HG02571 (cell line): ENCODE measurements at regions not wholly inside any gene's neighbourhood (a gene's known extent, or its start where the extent isn't known, plus 50 kb on each side); places are given as distances from the start of the nearest gene placed in this dataset.
"Not testable (repeated sequence)": the region's sequence is repeated elsewhere in the genome, so short reads cannot be mapped to it uniquely, and the experiment has no call there.

Experiments
- ATAC-seq: cut with Tn5 transposase; IDR thresholded peaks from one replicate; pipeline ENCODE4 v1.9.1; 2021; ENCODE audit warnings: mild to moderate bottlenecking, moderate library complexity; ENCODE audit not compliant: unreplicated experiment

DNA sequence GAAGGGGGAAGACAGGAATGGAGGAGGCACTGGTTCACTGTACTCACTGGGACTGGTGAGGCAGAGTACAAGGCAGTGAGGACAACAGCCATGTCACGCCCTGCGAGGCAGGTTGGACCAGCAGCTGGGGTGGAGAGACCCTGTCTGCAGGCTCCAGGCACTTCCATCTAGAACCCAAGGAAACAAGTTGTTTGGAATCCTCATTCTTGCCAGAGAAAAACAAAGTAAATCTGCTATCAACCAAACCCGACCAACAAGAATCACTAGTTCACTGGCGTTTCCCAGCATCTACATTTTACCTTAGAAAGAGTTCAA is 98.5 kb upstream of the CDYL start:
- ATAC-seq = no peak

DNA sequence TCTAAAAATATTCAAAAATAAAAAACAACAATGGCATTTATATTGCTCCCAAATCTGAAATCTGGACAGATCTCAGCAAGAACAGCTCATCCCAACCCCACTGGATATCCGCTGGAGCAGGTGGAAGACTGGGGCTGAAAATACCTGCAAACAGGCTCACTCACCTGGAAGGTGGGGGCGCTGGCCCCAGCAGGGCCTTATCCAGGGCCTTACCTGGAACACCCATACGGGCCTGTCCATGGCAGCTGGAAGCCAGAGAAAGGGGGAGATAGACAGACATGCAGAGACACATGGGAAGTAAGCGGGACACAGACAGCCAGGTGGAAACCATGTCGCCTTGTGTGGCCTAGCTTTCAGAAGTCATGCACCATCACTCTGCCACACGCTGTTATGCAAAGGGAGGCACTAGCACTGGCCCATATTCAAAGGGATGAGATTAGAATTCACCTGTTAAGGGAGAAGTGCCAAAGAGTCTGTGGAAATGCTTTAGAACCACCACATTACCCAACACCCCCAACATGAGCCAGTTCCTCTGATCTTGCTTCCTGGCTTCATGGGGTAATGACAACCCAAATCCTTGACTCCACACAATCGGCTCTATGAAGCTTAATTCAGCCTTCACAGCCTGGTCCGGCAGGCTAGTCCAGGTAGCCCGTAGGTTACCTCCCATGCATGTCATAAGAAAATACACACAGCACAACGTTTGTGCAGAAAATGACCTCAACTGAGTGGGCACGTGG is 99.0 kb upstream of the CDYL start:
- ATAC-seq = no peak

DNA sequence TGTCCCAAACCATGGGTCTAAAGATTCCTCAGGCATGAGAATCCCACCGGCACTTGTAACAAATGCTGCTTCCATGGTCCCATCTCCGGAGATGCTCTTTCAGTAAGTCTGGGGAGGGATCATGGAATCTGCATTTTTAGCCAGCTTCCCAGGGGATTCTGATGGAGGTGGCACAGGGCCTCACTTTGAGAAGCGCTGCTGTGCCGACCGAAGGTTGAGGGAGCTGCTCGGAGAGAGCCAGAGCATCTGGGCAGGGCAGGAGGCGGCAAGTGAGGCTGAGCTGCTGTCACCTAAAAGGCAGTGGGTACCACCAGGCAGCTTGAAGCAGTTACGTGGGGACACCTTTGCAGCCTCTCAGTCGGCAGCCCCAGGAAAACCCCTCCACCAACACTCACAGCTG is 100.2 kb upstream of the CDYL start:
- ATAC-seq = no peak

DNA sequence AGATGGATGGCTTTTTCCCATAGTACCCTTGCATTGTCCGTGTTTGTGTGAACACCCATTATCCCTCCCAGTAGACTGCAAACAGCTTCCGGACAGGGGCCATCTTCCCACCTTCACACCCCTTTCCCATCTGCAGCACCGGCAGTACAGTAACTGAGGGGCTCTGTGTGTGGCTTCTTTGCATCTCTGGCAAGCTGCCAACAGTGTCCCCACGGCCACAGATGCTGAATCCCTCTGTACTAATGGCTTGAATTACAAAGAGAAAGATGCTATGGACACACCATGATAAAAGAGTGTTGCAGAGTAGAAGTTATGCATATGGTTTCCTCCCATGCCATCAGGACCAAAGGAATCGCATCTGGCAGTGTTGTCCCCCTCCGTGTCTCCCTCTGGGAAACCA is 101.1 kb upstream of the CDYL start:
- no peak for ATAC-seq

DNA sequence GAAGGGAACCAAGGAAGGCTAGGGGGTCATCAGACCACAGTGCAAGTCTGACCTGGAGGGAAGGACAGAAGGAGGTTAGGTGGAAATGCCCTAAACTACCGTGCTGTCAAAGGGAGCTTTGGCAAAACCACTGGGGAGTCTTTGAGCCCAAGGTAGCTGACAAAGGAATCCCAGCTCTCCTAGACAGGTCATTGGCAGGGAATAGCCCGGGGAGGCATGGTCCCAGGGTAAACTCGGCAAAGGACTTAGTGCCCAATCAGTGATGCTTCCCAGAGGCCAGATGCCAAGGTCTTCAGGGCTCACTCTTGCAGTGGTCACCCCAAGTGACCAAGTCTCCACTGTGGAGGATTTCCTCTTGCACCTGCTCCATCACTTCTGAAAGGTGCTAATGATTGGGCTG is 102.3 kb upstream of the CDYL start:
- no peak for ATAC-seq

DNA sequence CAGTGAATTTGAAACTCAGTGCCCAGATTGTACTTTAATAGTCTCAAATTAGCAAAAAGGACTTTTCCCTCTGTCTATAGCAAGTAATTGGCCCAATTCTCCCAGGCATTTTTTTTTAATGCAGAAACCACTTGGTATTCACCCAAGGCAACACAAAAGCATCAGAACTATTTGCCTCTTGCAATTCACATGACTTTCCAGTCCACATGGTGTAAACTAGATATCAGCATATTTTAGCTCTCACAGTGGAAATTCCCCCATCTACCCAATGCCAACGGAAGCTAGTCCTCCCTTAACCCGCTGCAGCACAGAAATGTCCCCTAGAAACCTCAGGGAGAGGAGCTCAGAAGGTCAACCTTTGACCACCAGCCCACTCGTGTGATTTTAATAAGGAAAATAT is 103.4 kb upstream of the CDYL start:
- ATAC-seq = no peak

DNA sequence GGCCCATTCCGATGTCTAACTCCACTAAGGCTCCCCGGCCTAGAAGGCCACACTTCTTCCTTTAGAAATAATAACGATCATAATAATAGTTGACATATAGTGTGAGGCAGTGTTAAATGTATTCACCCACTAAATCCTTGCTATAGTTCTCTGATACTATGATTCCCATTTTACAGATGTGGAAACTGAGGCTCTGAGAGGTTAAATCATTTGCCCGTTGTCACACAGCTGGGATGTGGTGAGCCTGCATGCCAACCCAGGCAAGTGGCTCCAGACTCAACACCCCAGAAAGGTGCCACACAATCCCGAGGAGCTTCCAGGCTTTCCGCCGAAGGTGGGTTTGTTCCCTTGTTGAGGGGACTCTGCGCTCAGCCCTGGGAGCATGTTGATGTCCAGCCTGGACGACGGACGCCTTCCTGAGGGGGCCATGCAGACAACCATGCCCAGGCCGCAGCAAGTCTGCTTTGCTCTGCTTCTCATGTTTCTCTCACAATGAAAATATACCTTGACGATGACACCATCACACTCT is 104.6 kb upstream of the CDYL start:
- no peak for ATAC-seq

DNA sequence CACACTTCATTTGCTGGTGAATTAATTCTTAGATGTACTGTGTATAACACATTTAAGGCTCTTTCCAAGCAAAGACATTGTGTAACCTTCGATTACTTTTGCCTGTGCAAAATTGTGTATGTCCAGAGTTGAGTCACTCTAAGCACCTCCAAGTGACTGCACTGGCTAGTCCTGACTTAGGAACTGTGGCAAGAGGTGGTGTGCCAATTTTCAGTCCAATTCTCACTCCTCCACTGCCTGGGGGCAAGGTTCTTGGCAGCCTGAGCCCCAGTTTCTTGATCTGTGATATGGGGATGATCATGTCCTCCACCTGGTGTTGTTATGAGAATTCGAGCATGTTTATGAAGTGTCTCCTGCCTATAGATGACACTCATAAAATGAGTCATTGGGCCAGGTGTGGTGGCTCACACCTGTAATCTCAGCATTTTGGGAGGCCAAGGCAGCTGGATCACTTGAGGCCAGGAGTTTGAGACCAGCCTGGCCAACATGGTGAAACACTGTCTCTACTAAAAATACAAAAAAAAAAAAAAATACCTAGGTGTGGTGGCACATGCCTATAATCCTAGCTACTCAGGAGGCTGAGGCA is 105.3 kb upstream of the CDYL start:
- no peak for ATAC-seq

DNA sequence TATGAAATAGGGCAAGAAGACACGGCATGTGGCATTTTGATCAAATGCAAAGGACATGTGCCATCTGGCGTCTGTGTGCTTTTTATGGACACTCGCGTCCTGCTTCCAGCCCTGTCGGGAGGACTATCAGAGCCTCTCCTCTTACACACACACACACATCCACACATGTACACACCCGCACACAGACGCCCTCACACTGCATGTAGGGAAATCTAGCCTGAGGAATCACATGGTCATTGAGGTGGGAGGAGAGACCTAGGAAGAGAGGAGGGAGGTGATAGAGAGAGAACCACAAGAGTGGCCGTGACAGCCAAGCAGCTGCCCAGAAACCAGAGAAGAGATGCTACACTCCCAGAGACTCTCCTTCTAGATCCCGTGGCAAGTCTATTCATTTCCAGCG is 105.9 kb upstream of the CDYL start:
- ATAC-seq = no peak

DNA sequence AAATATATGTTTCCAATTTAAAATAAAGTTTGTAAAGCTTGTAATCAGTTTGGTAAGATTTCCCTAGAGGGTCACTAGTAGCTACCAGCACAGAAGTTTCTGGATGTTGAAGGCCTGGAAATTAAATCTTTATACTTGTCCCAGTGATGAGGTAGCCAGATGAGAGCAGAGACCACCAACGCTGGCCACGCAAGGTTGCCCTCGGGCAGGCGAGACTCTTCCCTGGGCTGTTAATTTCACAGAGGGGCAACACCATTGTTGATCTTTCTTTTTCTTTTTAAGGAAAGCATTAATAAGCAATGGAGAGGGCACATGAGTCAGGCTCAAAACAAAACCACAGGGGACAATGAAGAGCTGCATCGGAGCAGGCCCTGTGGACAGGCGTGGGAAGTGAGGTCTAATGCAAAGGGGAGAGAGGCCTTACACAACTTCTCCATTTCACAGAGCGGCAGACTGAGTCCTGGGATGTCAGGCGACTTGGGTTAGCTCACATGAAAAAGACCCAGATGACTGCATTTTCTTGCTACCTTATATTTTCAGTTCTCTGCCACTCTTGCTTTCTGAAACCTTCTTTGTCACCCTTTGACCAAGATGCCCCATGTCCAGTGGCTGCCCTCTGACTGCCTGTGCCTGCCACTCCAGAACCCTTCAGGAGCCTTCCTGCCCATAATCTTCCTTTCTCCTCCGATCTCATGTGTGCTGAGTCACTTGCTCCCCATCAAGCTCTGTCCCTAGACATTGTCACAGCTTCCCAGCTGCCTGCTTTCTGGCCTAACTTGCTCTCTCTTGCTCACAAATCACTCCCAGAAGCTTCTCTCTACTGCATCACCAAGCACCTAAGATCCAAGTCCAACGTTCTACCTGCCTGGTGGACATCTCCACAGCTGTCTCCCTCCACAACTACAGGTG is 107.7 kb upstream of the CDYL start:
- no peak for ATAC-seq

DNA sequence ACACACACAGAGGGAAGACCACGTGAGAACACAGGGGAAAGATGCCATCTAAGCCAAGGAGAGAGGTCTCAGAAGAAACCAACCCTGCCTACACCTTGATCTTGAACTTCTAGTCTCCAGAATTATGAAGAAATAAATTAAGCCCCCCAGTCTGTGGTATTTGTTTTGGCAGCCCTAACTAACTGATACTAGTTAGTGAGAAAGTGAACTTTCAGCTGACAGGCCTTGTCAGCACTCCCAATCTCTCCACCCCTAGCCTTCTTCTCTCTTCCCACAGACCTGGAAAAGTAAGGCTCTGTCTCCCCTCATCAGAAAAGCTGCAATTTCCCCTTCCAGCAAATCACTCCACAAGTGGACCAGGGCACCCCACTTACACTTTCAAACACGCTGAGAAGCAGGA is 108.6 kb upstream of the CDYL start:
- ATAC-seq = no peak

DNA sequence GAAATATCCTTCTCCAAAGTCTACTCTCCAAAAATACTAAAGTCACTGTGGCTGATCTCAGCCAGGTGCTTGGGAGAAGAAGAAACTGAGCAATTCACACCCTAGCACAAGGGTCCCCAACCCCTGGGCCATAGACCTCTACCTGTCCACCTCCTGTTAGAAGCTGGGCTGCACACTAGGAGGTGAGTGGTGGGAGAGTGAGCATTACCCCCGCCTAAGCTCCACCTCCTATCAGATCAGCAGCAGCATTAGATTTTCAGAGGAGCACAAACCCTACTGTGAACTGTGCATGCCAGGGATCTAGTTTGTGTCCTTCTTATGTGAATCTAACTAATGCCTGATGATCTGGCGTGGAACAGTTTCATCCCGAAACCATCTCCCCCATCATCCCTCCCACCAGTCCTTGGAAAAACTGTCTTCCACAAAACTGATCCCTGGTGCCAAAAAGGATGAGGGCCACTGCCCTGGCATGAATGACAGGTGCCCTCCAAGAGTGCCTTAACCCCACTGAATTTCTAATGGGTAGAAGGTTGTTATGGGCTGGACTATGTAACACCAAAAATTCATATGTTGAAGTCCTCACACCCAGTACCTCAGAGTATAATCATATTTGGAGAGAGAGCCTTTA is 109.2 kb upstream of the CDYL start:
- no peak for ATAC-seq

DNA sequence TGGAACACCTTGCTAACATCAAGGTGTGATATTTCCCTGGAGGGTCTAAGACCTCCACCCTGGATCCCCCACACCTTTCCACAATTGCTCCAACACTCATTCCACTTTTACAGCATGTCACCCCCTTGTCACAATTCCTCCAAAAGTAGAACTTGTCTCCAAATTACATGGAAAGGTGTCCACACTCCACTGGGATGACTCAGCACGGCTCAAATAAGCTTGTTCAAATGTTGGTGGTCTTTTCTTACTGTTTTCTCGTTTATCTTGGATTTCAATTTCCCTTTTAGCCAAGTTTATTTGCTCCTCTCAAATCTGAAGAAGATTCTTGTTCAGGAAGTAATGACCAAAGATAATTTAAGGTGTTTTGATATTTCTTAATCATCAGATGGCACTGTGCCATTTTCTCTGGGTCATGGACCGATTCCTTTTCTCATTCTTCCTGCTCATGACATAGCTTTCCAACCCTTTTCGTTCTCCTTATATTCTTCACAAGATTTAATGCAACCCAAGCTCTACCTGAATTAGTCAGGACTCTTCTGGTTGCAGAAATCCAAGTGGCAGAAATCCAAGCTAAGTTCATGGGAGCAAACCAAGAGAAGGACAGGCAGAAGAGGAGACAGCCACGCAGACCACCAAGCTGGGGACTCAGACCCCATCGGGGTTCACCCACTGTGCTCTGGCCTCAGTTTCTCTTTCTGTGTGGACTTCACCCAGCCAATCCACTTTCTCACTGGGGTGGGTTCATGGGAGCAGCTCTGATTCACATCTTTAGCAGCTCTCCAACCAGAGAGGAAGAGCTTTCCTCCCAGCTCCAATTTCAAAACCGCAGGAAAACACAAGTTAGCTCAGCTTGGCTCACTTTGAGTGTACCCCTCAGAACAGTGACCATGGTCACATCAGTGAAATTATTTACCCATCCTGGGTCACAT is 110.5 kb upstream of the CDYL start:
- no peak for ATAC-seq

DNA sequence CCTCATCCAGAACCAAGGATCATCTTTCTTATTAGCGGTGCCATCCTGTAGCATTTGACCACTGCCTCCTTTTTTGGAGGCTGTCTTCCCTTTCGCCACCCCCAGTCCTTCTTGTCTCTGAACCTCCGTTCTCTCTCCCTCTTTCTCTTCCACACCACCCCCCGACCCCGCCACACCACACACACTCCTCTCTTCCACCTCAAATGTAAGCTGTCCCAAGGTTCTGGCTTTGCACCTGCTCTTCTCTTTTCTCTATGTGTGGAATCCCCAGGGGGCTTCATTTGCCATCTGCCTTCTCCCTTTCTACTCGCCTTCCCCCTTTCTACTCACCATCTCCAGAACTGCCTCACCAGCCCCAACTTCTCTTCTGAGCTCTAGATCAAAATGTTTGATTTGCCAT is 111.3 kb upstream of the CDYL start:
- no peak for ATAC-seq

DNA sequence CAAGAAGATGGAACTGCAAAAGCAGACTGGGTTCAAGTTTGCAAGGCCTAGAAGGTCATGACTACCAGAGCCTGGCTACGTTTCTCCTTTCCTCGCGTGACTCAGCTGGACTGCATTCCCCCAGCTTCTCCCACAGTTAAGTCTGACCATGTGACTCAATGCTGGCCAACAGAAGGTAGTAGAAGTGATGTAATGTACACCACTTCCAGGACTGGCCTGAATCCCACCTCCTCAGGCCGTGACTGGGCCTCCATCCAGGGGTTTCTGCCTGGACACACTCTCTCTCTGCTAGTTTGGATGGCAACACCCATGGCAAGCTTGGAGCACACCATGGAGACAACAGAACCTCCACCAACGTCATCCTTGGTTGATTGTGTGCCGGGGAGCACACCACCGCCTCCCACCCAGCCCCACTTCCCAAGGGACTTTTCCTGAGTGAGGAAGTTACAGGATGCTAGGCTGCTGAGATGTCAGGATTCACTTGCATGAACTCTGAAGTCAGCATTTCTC is 112.0 kb upstream of the CDYL start:
- no peak for ATAC-seq

DNA sequence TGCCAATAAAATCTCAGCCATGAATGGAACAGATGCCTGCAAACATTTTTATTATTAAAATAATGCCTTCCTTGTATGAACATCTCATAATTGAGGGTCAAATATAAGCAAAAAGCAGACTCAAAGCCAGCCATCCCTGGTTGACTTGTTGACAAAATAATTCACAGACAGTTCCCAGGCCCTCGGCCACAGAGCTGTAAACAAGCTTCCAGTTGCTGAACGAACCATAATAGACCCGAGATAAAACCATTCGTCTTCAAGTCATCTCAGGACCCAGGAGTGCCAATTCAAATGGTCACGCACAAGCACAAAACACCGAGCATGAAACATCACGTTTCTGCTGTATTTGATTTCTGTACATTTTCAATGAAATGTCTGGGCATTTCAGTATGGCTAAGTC is 113.3 kb upstream of the CDYL start:
- ATAC-seq = no peak

DNA sequence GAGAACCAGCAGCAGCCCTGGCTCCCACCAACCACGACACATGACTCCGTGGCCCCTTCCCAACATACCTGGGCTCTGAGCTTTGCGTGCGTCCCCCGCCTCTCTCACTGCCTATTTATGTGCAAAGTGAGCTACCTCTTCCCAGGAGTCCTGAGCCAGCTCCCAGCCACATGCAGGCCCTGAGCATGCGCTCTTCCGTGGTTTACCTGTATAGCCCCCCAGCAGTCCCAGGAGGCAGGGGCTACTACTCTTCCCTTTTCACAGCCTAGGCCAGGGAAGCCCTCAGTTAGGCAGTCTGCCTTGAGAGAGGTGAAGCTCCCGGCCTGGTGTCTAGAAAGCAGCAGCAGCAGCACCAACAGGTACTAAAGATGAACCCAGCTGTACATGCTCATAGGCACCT is 114.8 kb upstream of the CDYL start:
- ATAC-seq = no peak

DNA sequence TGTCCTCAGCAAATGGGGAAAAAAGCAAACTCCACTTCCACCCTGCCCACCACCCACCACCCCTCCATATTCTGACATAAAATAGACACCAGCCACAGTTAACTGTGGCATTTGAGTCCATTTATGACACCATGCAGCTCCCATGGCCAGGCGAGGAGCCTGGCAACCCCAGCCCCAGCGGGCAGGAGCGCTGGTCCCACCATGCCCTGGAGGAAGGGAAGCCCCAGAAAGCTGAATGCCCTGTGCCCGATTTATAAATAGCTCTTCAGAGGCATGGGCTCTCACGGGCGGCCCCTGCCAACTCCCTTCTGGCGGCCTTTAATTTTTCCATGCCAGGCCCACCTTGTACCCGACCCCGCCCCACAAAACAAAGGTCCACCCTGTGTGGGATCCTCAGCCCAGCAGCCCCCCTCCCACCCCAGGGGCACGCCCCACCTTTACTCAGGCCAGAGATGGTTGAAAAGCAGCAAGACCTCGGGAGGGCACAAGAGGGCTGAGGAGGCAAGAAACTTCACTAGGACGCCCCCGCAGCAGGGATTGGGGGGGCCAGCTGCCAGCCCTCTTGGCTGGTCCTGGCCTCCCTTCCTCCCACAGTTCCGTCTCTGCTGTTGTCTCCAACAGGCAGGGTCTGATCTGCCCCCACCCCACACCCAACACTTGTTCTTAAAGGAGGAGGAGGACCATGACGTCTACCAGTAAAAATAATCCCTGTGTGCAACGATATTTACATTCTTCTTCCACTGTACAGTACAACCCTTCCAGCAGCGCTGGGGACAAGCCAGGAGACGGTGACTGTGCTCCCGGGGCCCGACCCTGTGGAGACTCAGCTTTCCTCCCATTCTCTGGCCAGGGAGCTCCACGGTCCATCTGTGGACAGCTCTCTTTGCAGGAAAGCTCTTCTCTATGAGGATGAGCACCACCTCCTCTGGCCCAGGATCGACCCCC is 115.6 kb upstream of the CDYL start:
- no peak for ATAC-seq

DNA sequence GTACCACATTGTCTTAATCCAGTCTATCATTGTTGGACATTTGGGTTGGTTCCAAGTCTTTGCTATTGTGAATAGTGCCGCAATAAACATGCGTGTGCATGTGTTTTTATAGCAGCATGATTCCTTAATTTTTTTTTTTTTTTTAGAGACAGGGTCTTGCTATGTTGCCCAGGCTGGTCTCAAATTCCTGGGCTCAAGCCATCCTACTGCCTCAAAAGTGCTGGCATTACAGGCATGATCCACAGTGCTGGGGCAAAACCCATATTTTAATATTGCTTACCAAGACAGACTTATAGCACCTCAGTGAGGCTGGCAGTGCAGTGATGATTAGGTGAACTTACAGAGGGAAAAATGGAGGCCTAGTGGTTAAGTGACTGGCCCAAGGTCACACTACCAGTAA is 116.5 kb upstream of the CDYL start:
- ATAC-seq = not testable (repeated sequence)
